Neural cell (in vitro differentiated cells): ENCODE measurements at regions not wholly inside any gene's neighbourhood (a gene's known extent, or its start where the extent isn't known, plus 50 kb on each side); places are given as distances from the start of the nearest gene placed in this dataset.

Source experiments
- EP300 ChIP-seq: fragments of 450-650 bp; conservative IDR thresholded peaks from 2 replicates; pipeline ENCODE4 v1.6.1; 2014; ENCODE audit warnings: antibody characterized with exemption, mild to moderate bottlenecking, moderate library complexity; ENCODE audit not compliant: poor library complexity, severe bottlenecking
- POLR2AphosphoS5 ChIP-seq: IDR thresholded peaks from 2 replicates; pipeline ENCODE4 v1.6.1; 2012
- TAF1 ChIP-seq: IDR thresholded peaks from 2 replicates; pipeline ENCODE4 v1.6.1; 2012; ENCODE audit warnings: low read depth
- TF ChIP-seq, protein P1 (sequence below): fragments of 450-650 bp; IDR thresholded peaks from 2 replicates; pipeline ENCODE4 v1.5.1; 2014; ENCODE audit warnings: antibody characterized with exemption, mild to moderate bottlenecking, moderate library complexity; ENCODE audit not compliant: poor library complexity, severe bottlenecking

DNA sequence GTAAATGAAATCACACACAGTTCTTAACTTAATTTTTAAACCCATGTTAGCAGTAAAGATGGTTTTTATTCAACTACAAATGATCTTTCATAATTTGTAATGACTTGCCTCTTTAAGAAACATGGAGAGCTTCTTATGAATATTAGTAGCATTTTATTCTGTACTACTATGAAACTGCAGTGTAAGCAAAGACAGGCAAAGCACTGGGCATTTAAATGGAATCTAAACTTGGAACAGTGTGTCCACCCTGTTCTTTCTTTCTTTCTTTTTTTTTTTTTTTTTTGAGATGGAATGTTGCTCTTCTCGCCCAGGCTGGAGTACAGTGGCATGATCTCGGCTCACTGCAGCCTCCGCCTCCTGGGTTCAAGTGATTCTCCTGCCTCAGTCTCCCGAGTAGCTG, 740.4 kb upstream of the IGFBP3 start:
- TF ChIP-seq POLR2AphosphoS5 (no peak), TAF1 (no peak), EP300 (no peak)
- TF ChIP-seq, protein P1, sequence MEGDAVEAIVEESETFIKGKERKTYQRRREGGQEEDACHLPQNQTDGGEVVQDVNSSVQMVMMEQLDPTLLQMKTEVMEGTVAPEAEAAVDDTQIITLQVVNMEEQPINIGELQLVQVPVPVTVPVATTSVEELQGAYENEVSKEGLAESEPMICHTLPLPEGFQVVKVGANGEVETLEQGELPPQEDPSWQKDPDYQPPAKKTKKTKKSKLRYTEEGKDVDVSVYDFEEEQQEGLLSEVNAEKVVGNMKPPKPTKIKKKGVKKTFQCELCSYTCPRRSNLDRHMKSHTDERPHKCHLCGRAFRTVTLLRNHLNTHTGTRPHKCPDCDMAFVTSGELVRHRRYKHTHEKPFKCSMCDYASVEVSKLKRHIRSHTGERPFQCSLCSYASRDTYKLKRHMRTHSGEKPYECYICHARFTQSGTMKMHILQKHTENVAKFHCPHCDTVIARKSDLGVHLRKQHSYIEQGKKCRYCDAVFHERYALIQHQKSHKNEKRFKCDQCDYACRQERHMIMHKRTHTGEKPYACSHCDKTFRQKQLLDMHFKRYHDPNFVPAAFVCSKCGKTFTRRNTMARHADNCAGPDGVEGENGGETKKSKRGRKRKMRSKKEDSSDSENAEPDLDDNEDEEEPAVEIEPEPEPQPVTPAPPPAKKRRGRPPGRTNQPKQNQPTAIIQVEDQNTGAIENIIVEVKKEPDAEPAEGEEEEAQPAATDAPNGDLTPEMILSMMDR, result no peak
